T-helper 1 cell (primary cell): ENCODE measurements at regions not wholly inside any gene's neighbourhood (a gene's known extent, or its start where the extent isn't known, plus 50 kb on each side); places are given as distances from the start of the nearest gene placed in this dataset.
"Not testable (repeated sequence)": the region's sequence is repeated elsewhere in the genome, so short reads cannot be mapped to it uniquely, and the experiment has no call there.

Experiments
- DNase-seq, 5 donors: peaks; one replicate each; pipeline ENCODE4 v3.0.0-alpha.2; 2012 to 2020

DNA sequence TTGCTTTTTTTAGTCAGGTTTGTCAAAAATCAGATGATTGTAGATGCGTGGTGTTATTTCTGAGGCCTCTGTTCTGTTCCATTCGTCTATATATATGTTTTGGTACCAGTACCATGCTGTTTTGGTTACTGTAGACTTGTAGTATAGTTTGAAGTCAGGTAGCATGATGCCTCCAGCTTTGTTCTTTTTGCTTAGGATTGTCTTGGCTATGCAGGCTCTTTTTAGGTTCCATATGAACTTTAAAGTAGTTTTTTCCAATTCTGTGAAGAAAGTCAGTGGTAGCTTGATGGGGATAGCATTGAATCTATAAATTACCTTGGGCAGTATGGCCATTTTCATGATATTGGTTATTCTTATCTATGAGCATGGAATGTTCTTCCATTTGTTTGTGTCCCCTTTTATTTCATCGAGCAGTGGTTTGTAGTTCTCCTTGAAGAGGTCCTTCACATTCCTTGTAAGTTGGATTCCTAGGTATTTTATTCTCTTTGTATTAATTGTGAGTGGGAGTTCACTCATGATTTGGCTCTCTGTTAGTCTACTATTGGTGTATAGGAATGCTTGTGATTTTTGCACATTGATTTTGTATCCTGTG, 70.1 kb upstream of the TOP3B start:
- not testable (repeated sequence) for DNase-seq

DNA sequence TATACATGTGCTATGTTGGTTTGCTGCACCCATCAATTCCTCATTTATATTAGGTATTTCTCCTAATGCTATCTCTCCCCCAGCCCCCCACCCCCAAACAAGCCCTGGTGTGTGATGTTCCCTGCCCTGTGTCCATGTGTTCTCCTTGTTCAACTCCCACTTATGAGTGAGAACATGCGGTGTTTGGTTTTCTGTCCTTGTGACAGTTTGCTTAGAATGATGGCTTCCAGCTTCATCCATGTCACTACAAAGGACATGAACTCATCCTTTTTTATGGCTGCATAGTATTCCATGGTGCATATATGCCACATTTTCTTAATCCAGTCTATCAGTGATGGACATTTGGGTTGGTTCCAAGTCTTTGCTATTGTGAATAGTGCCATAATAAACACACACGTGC, 68.4 kb upstream of the TOP3B start:
- DNase-seq: not testable (repeated sequence)

DNA sequence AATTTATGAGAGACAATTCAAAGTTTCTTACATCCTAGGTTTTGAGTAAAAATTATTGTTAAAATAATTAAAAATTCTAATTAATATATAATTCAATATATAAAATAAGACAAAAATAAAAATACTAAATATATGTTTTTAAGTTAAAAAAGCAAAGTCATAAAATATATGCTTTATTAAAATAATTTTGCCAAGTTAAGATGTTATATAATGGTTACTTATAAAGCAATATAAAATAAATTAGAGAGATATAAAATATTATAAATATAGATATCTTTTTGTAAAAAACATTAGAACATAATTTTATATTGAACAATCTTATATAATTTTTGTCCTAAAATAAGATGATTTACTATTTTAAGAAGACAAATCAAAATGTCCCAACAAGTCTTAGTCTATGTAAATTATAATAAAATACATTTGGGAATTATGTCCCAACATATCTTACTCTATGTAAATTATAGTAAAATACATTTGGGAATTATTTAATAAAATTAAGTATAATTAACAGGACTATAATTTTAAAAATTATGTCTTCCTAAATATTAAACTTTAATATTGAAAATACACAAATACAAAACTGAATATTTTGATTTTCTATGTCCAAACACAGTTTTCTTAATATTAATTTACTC, 67.7 kb upstream of the TOP3B start:
- no peak for DNase-seq

DNA sequence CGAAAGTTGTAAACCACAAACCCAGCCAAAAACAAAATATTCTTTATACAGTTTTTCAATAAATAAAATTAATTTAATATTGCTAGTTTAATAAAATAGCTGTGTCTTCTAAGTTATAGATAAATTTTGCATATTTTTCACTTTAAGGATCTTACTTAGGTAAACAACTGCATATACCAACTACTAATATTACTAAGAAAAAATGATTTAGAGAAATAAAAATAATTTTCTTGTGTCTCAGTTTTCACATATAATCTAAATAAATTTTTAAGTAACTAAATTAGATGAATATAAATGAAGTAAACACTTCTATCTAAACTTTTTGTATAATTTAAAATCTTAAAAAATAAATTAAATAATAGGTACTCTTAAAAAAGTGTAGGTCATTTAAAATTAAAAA, 67.1 kb upstream of the TOP3B start:
- DNase-seq: no peak

DNA sequence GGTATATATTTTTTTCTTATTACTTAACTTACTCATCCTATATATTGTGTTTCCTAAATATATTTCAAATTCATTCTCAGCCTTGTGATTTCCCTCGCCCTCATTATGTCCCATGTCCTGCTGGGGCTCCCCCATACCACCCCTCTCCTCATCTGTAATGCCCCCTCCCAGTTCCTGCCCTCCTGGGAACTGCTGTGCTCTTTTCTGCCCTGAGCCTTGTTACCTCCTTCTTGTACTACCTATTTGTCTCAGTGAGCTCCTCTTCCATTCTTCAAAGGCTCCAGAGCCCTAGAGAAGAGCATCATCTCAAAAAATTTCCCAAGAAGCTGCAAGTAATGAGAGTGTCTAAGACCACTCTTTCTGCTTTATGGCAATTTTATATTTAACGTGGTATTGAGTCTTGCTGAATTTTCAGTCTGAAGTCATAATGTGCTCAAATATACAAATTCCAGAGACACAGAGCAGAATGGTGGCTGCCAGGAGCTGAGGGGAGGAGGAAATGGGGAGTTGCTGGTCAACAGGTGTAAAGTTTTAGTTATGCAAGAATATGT, 66.5 kb upstream of the TOP3B start:
- no peak for DNase-seq

DNA sequence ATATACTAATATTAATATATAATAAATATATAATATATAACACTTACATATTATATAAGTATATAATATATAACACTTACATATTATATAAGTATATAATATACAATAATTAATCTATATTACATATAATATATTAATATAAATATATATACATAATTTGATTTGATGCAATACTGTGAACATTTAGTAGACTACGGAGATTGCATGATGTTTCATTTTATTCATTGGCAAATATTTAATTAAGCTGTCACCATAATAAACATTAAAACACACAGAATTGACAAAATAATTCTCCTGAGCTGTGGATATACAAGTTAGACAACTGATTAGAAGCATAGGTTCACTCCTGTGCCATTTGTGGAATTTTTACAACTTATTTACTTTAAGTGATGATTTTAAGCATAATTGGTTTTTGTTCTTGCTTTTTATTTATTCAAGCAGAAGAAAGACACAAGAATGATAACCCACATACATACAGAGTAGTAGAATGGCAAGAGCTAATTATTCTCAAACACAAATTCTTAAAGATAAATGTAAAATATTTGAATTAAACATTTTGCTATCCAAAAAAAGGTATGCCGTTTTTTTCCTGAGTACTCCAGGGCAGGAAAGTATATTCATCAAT, 65.8 kb upstream of the TOP3B start:
- DNase-seq: no peak

DNA sequence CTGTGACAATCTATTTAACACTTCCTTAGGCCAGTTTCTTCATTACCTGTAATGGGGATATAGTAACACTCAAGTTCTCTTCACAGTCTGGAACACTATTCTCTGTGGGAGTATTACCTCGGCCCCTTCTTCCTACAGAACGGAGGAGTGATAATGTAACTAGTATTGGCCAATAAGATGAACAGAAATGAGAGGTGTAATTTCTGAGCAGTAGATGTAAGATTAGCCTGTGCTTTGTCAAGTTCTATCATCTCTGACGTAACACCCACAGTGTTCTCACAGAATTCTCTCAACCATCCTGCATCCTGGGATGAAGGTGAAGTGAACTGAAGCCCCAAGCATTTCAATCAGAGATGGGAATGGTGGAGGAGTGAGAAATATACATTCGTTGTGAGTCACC, 65.2 kb upstream of the TOP3B start:
- no peak for DNase-seq

DNA sequence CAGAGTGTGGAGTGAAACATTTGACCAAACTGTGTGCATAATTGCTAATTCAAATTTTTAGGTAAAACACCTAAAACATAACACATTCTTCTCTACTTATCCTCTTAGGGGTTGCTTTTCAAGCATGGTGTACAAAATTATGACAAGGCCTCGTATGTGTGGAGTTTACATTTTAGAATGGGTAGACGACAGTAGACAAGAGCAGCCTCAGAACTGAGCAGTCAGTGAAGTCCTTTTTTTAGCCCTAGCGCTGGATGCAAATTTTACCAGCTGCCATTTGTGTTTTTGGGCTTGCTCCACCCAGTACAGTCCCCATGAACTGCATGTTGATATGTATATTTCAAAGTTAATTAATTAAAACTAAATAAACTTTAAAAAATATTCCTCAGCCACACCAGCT, 64.7 kb upstream of the TOP3B start:
- DNase-seq: no peak

DNA sequence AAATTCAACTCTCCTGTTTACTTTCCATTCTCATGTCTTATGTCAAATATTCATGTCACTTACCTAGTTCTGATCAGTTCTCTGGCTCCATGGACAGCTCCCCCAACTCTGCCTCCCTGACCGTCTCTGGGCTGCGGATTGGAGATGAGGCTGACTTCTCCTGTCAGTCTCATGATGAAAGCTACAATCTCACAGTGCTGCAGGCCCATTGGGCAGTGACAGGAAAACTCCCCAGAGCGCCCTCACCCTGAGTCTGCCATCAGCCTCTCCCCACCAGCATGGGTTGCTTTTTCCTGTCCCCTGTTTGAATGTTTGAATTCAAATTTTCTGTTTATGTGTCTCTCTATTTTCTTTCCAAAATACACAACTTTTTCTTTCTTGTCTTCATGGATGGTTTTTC, 63.8 kb upstream of the TOP3B start:
- no peak for DNase-seq

DNA sequence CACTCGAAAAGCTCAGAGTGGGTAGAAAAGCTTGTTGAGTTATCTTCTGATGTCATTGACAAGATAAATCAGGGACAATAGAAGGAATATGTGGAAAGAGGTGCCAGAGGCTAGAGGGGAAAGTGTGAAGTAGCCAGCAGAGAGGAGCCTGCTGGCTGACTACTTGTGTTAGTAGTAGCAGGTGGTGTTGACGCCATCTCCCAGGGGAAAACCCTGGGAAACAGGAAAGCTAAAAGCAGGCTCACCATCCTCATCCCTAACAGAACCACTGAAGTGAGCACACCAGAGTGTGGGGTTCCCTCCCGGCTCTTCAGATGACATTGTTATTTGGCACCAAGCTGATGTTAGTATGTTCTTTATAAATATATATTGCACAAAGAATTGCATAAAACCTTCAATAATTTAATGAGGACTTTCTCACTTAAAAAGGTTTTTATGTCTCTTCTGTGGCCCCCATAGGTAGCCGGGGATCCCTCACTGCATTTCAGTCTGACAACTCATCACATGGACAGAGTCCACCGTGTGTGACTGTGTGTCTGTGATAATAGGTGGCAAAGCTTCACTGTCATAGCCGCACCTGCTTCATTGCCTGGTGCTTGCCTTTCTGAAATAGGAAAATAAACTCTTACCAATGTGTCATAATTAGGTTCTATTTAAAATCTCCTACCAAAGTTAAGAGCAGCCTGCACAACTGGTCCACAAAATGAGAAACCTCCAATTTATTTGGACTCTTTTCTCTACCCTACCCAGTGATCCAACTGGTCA, 63.2 kb upstream of the TOP3B start:
- no peak for DNase-seq

DNA sequence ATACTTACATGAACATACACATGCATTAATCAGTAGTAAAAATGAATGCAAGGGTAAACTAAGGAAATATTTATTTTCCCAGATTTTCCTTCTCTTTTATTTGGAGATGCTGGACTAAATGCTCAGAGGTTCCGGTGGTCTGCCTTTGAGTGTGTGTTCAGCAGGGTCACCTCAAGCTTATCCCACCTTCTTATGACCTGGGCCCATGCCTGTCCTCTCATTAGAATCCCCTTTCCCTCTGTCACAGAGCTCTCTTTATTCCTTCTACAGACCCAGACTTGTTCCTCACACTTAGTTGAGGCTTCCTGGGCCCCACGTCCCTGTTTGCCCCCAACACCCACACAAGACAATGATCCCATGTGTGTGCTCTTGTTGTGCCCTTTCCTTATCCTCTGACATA, 61.6 kb upstream of the TOP3B start:
- no peak for DNase-seq

DNA sequence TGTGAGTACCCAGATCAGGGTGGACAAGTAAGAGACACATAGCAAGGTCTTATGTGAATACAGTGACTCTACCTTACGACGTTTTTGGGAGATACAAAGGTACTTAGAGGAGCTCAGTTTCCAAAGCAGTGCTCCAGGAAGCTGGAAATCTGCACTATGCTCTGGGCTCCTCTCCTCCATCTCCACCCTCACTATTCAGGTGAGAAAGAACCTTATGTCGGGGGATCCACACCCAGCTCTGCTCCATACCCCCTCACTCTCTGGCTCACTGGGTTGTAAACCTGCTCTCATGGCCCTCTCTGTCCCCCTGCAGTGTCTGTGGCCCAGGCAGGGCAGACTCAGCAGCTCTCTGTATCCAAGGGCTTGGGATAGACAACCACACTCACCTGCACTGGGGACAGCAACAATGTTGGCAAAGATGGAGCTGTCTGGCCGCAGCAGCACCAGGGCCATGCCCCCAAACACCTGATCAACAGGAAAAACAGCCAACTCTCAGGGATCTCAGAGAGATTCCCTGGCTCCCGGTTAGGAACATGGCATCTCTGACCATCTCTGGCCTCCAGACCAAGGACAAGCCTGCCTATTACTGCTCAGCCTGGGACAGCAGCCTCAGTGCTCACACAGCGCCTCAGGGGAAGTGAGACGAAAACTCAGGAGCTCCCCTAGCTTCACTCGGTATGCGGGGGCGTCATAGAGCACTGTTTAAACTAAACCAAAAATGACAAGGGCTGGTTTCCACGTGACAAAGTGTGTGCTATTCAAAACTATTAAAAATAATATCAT, 60.9 kb upstream of the TOP3B start:
- DNase-seq: no peak

DNA sequence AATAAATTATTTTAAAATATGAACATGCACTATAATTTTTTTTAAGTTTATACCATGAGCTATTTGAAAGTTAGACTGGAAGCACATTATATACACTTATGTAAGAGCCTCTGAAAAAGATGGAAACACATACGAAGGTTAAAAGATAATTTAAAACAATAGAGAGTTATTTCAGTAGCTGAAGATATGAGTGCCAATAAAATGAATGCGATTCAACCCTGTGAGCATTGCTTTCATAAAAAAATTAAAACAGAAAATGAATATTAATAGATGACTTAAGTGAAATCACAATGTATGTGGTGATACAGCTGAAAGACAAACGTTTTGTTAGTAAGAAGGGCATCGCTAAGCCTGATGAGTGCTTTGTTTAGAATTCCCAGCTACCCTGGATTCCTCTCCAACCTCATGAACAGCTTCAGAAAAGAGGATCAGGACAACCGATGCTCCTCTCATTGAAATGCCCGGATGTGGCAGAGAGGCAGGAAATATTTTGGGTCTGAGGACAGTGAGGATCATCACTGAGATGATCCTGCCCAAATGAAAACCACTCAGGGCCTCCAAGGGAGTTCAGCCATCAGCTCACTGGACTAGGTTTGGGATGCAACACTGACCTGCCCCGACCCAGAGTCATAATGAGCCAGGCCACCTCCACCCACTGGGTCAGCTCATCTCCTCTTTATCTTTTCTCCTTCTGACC, 60.2 kb upstream of the TOP3B start:
- no peak for DNase-seq

DNA sequence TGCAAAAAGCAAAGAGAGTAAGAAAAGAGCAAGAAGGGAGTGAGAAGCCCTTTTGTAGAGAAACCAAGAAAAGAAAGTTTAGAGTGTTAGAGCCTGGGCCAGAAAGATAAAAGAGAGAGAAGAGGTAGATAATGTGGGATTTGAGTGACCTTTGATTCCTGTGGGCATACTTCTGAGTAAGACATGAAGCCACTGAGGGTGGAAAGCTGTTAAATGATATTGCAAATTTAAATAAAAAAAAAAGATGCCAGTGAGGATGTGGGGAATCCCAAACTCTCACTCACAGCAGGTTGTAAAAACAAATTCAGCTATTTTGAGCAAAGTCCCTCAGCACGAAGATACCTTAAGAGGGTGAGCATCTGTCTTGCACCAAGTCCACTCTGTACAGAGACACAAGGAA, 59.4 kb upstream of the TOP3B start:
- DNase-seq: no peak

DNA sequence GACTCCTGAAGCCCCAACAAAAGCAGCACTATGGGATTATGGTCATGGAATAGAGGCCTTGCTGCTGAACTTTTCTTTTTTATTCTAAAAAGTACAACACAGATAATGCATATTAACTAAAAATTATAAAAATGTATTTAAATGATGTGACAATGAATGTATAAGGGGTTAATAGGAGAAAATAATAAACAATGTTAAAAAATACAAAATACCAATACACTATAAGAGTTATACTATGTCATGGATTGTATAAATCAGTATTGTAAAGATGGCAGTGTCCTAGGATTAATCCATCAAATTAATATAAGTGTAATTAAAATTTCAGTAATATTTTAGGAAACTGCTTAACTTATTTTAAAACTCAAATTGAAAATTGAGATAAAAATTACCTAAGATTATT, 58.3 kb upstream of the TOP3B start:
- DNase-seq: no peak

DNA sequence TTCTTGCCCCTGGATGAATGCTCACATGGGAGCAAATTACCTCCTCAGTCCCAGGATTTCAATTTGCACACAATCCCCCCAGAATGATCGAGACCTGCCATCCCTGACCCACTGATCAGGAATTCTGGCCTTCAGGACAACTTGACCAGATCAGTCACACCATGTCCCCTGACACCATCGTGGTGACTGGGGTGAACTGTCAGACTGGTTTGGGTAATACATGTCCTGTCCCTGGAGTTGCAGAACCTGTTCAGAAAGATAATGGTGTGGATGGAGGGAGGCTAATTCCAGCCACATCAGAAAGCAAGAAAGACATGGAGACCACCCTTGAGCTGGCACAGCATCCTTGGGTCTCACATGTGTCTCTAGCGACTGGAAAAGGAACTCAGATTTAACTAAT, 57.9 kb upstream of the TOP3B start:
- no peak for DNase-seq

DNA sequence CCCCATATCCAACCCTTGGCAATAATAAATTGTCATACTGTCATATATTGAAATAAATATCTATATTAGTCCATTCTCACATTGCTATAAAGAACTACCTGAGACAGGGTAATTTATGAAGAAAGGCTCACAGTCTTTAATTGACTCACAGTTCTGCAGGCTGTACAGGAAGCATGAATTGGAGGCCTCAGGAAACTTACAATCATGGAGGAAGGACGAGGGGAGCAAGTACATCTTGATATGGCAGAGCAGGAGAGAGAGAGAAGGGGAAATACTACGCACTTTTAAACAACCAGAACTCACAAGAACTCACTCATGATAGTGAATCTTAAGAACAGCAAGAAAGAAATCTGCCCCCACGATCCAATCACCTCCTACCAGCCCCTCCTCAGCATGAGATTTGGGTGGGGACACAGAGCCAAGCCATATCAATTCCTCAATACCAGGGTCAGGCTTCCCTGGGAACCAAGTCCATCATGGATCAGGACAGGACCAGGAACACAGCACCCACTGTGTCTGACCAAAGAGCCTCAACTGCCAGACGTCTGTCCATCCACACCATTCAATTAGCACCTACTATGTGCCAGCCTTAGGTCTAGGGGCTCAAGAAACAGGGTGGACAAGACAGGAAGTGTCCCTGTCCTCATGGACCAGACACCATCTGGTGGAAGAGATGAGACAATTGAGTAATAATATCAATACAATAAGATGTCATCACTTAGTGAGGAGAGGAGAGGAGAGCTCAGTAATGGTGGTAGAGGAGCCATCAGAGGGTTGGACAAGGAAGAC, 56.9 kb upstream of the TOP3B start:
- no peak for DNase-seq

DNA sequence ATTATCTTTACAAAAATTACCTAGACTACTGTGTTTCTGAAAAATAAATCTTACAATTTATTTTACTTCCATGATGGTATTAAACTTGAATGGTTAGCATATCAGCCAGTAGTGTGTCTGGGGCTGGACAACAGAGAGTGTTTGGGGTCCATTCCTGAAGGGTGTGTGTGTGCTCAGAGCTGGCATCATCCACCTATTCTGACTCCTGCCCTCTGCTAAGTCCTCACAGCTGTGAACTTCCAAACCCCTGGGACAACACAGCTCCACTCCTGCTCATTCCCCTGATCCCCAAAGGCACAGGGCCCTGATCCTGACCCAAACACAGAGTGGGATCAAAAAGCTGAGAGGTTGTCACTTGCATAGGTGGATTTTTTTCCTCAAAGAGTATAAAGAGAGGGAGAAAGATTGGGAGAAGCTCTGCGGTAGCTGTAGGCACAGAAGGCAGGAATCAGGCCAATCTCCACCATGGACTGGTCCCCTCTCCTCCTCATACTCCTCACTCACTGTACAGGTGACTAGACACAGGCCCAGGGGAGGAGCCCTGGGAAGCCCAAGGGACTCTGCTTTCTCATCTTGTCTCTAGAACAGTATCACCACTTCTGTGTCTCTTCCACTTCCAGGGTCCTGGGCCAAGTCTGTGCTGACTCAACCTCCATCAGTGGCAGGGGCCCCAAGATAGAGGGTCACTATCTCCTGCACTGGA, 55.7 kb upstream of the TOP3B start:
- no peak for DNase-seq

DNA sequence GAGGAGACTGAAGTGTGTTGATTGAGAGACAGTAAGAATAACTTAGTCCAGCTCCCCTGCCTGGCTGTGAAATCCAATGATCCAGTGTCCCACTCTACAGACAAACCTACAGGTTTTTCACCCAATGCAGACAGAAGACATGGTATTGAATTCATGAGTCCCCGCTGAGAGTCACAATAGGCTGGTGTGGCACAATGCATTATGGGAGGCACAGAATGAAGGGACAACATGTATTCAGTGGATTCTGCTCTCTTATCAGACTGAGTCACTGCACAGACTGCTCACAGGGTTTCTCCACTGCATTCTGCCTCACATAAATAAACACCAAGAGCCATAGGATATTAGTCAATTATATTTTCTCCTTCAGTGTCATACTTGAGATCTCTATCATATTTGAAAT, 55.2 kb upstream of the TOP3B start:
- DNase-seq: no peak

DNA sequence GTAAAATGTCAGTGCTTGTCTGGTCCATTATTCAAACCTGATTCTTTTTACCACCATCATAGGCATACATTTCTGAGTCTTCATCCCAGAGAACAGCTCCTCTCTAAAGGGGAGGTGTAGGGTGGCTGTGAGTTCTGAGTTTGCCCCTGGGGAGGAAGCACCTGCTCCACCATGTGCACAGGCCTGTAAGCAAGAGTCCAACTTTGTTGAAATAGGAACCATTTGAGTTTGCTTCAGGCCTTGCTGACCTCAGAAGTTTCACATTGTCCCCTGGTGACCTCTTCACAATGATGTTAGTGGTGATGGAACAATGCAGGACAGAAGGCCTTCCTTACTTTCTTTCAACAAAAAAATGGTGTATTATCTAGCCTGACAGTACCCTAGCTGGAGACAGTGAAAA, 54.6 kb upstream of the TOP3B start:
- no peak for DNase-seq

DNA sequence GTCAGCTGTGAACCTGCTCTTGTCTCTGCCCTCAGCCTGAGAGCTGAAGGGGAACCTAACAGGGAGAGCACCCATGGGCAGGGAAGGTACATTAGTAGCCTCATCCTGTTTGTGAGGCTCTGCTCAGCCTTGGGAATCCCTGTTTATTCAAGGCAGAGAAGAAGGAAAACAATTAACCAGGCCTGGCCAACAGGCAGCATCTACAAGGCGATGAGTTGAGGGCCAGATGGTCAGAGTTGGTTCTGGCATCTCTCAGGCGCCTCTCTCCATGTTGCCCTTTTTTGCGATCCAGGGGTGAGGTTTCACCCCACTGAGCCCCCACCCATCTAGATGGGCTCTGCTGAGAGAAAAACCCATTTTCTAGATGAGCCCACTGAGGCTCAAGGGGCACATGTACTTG, 54.0 kb upstream of the TOP3B start:
- no peak for DNase-seq
